Fibroblast of lung (primary cell): ENCODE measurements at regions not wholly inside any gene's neighbourhood (a gene's known extent, or its start where the extent isn't known, plus 50 kb on each side); places are given as distances from the start of the nearest gene placed in this dataset.

Experiments used
- DNase-seq, 2 donors: peaks; one replicate each; pipeline versions ENCODE4 v3.0.0 to v3.0.0-alpha.2; 2010; ENCODE audit warnings: low read depth in 2 of 2
- H2AFZ ChIP-seq: 2 replicates; pipeline ENCODE4 v1.5.1; 2012; ENCODE audit warnings: low read length, control low read depth, inconsistent platforms
- H3K27ac ChIP-seq: 2 replicates; pipeline ENCODE4 v1.5.1; 2011; ENCODE audit warnings: low read length, control low read depth; ENCODE audit not compliant: insufficient read depth
- H3K27me3 ChIP-seq: 2 replicates; pipeline ENCODE4 v1.5.1; 2011; ENCODE audit warnings: mild to moderate bottlenecking, low read length; ENCODE audit not compliant: control insufficient read depth, insufficient read depth
- H3K36me3 ChIP-seq: 2 replicates; pipeline ENCODE4 v1.5.1; 2011; ENCODE audit warnings: low read length; ENCODE audit not compliant: control insufficient read depth, insufficient read depth
- H3K4me1 ChIP-seq: 2 replicates; pipeline ENCODE4 v1.5.1; 2011; ENCODE audit warnings: low read length; ENCODE audit not compliant: control insufficient read depth, insufficient read depth; ENCODE audit errors: extremely low read depth
- H3K4me2 ChIP-seq: 2 replicates; pipeline ENCODE4 v1.5.1; 2011; ENCODE audit warnings: low read length, control low read depth; ENCODE audit not compliant: insufficient read depth; ENCODE audit errors: extremely low read depth
- H3K4me3 ChIP-seq, 4 experiments: fragments of 200-600 bp in 1 of 4; sonication (generic) in 1 of 4; replicated peaks in 1 of 4; 2 replicates each; pipeline ENCODE4 v1.5.1; 2011 to 2016; ENCODE audit warnings: low read length in 4 of 4, low read depth in 3 of 4, mild to moderate bottlenecking in 3 of 4, control low read depth in 2 of 4, inconsistent platforms in 1 of 4, mixed read lengths in 1 of 4; ENCODE audit not compliant: insufficient read depth in 1 of 4; ENCODE audit errors: control extremely low read depth in 1 of 4
- H3K79me2 ChIP-seq: 2 replicates; pipeline ENCODE4 v1.5.1; 2012; ENCODE audit warnings: mild to moderate bottlenecking, low read length, inconsistent platforms; ENCODE audit not compliant: control insufficient read depth, insufficient read depth
- H3K9ac ChIP-seq: 2 replicates; pipeline ENCODE4 v1.5.1; 2011; ENCODE audit warnings: mild to moderate bottlenecking, low read length, control low read depth; ENCODE audit not compliant: insufficient read depth
- H3K9me3 ChIP-seq: 2 replicates; pipeline ENCODE4 v1.5.1; 2012; ENCODE audit warnings: low read depth, low read length; ENCODE audit not compliant: control insufficient read depth, insufficient read depth
- H4K20me1 ChIP-seq: 2 replicates; pipeline ENCODE4 v1.5.1; 2011; ENCODE audit warnings: low read length; ENCODE audit not compliant: control insufficient read depth, insufficient read depth; ENCODE audit errors: extremely low read depth
- CTCF ChIP-seq, 2 donors: IDR thresholded peaks in 1 of 2; conservative IDR thresholded peaks in 1 of 2; 1 replicate in 1 of 2; 2 replicates in 1 of 2; pipeline ENCODE4 v1.5.1; 2011 to 2012; ENCODE audit warnings: low read length in 2 of 2, control low read depth in 1 of 2, inconsistent platforms in 1 of 2, low read depth in 1 of 2, mild to moderate bottlenecking in 1 of 2
- EZH2 ChIP-seq: IDR thresholded peaks from 2 replicates; pipeline ENCODE4 v1.5.1; 2012; ENCODE audit warnings: low read length, control low read depth, mild to moderate bottlenecking; ENCODE audit errors: missing control alignments

GRCh38 chr4:157942017-157942416, 230.8 kb downstream of the GASK1B start:
- no peaks in the 10 kb centered on the region for H3K4me1 ChIP-seq
- no peaks in the 10 kb centered on the region for H3K27me3 ChIP-seq
- H3K4me2 ChIP-seq: no peak overlapping the region
- H3K9ac ChIP-seq: no peak overlapping the region
- H2AFZ ChIP-seq: no peak overlapping the region
- no peaks in the 10 kb centered on the region for H3K36me3 ChIP-seq
- TF ChIP-seq EZH2: no peak
- no peak for TF ChIP-seq CTCF (conservative IDR thresholded peaks at IDR 0.05 in 1 of 2, IDR thresholded peaks at IDR 0.05 in 1 of 2; ENCODE audit: low read depth in 1 of 2, low read length in 2 of 2)
- no peak for DNase-seq
- no peak overlapping the region for H3K27ac ChIP-seq
- no peaks in the 10 kb centered on the region for H3K79me2 ChIP-seq
- no peak overlapping the region for H3K4me3 ChIP-seq
- H3K9me3 ChIP-seq: no peaks in the 10 kb centered on the region
- H4K20me1 ChIP-seq: no peaks in the 10 kb centered on the region

GRCh38 chr4:157934151-157934550, 238.7 kb downstream of the GASK1B start:
- TF ChIP-seq EZH2 (no peak), CTCF (conservative IDR thresholded peaks at IDR 0.05 in 1 of 2, IDR thresholded peaks at IDR 0.05 in 1 of 2; ENCODE audit: low read depth in 1 of 2, low read length in 2 of 2) (no peak)
- no peaks in the 10 kb centered on the region for H3K9me3 ChIP-seq
- no peaks in the 10 kb centered on the region for H3K27me3 ChIP-seq
- no peak overlapping the region for H3K4me3 ChIP-seq
- no peaks in the 10 kb centered on the region for H3K36me3 ChIP-seq
- H3K9ac ChIP-seq: no peak overlapping the region
- no peaks in the 10 kb centered on the region for H3K4me1 ChIP-seq
- no peak overlapping the region for H3K4me2 ChIP-seq
- H3K27ac ChIP-seq: no peak overlapping the region
- no peaks in the 10 kb centered on the region for H3K79me2 ChIP-seq
- no peaks in the 10 kb centered on the region for H4K20me1 ChIP-seq
- no peak for DNase-seq
- no peak overlapping the region for H2AFZ ChIP-seq

GRCh38 chr4:157932936-157933335, 239.9 kb downstream of the GASK1B start:
- no peaks in the 10 kb centered on the region for H3K4me1 ChIP-seq
- no peaks in the 10 kb centered on the region for H3K36me3 ChIP-seq
- TF ChIP-seq EZH2 (no peak), CTCF (conservative IDR thresholded peaks at IDR 0.05 in 1 of 2, IDR thresholded peaks at IDR 0.05 in 1 of 2; ENCODE audit: low read depth in 1 of 2, low read length in 2 of 2) (no peak)
- H2AFZ ChIP-seq: no peak overlapping the region
- H3K27me3 ChIP-seq: no peaks in the 10 kb centered on the region
- no peak overlapping the region for H3K27ac ChIP-seq
- no peaks in the 10 kb centered on the region for H3K79me2 ChIP-seq
- no peak overlapping the region for H3K9ac ChIP-seq
- no peaks in the 10 kb centered on the region for H3K9me3 ChIP-seq
- H3K4me3 ChIP-seq: no peak overlapping the region
- DNase-seq: no peak
- H3K4me2 ChIP-seq: no peak overlapping the region
- no peaks in the 10 kb centered on the region for H4K20me1 ChIP-seq
